ENCODE measurements at regions not wholly inside any gene's neighbourhood (a gene's known extent, or its start where the extent isn't known, plus 50 kb on each side); places are given as distances from the start of the nearest gene placed in this dataset.

GRCh38 chr10:43983856-43984271 is 335.2 kb upstream of the ZNF32 start:
- Histone ChIP-seq H3K9me2 (replicated peaks; ENCODE audit: low read depth, low read length) (no peaks in the 10 kb centered on the region), H3K9me3 (ENCODE audit: insufficient read depth, low read depth, low read length) (no peaks in the 10 kb centered on the region), H3K4me3 (ENCODE audit: low read length, poor library complexity, severe bottlenecking) (no peak overlapping the region), H3K4me2 (ENCODE audit: low read depth, low read length, poor library complexity, severe bottlenecking) (no peak overlapping the region), H3K9ac (ENCODE audit: low read depth, low read length, poor library complexity, severe bottlenecking) (no peak overlapping the region), H3F3A (ENCODE audit: low read depth) (no peaks in the 10 kb centered on the region), H3K4me1 (ENCODE audit: insufficient read depth, low read length, poor library complexity, severe bottlenecking) (no peaks in the 10 kb centered on the region), H3K36me3 (ENCODE audit: insufficient read depth, low read length) (no peaks in the 10 kb centered on the region), H2AFZ (ENCODE audit: low read length) (no peak overlapping the region), H3K27me3 (ENCODE audit: insufficient read depth, low read length, poor library complexity, severe bottlenecking) (no peaks in the 10 kb centered on the region), H4K20me1 (ENCODE audit: insufficient read depth, low read length, poor library complexity, severe bottlenecking) (no peaks in the 10 kb centered on the region), H3K79me2 (ENCODE audit: insufficient read depth, low read length) (no peaks in the 10 kb centered on the region)
- TF ChIP-seq, protein P1, sequence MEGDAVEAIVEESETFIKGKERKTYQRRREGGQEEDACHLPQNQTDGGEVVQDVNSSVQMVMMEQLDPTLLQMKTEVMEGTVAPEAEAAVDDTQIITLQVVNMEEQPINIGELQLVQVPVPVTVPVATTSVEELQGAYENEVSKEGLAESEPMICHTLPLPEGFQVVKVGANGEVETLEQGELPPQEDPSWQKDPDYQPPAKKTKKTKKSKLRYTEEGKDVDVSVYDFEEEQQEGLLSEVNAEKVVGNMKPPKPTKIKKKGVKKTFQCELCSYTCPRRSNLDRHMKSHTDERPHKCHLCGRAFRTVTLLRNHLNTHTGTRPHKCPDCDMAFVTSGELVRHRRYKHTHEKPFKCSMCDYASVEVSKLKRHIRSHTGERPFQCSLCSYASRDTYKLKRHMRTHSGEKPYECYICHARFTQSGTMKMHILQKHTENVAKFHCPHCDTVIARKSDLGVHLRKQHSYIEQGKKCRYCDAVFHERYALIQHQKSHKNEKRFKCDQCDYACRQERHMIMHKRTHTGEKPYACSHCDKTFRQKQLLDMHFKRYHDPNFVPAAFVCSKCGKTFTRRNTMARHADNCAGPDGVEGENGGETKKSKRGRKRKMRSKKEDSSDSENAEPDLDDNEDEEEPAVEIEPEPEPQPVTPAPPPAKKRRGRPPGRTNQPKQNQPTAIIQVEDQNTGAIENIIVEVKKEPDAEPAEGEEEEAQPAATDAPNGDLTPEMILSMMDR (conservative IDR thresholded peaks at IDR 0.05; ENCODE audit: low read length): no peak
- TF ChIP-seq EZH2phosphoT487 (IDR thresholded peaks at IDR 0.05; ENCODE audit: borderline replicate concordance): no peak

DNA sequence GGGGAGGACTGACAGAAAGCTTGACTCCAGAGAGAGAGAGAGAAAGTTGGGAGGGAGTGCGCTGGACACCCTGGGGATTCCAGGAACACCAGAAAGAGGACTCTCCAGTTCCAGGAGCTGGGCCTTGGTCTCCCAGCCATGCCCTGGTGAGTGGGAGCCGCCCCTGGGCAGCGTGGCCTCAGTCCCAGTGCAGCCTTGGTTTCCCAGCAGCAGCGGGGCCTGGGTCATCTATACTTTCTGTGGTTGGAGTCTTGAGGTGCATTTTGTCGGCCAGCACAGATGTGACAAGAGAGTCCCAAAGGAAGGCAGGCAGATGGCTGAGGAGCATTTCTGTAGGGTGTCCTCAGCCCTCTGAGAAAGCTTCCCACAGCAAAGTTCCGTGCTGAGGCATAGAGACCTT is 334.7 kb upstream of the ZNF32 start:
- H3K4me2 ChIP-seq (ENCODE audit: low read depth, low read length, poor library complexity, severe bottlenecking): no peak overlapping the region
- no peaks in the 10 kb centered on the region for H3K79me2 ChIP-seq (ENCODE audit: insufficient read depth, low read length)
- H3K9me3 ChIP-seq (ENCODE audit: insufficient read depth, low read depth, low read length): no peaks in the 10 kb centered on the region
- no peak overlapping the region for H2AFZ ChIP-seq (ENCODE audit: low read length)
- H3K36me3 ChIP-seq (ENCODE audit: insufficient read depth, low read length): no peaks in the 10 kb centered on the region
- no peaks in the 10 kb centered on the region for H4K20me1 ChIP-seq (ENCODE audit: insufficient read depth, low read length, poor library complexity, severe bottlenecking)
- H3K27me3 ChIP-seq (ENCODE audit: insufficient read depth, low read length, poor library complexity, severe bottlenecking): no peaks in the 10 kb centered on the region
- no peak overlapping the region for H3K9ac ChIP-seq (ENCODE audit: low read depth, low read length, poor library complexity, severe bottlenecking)
- H3K4me1 ChIP-seq (ENCODE audit: insufficient read depth, low read length, poor library complexity, severe bottlenecking): no peaks in the 10 kb centered on the region
- H3K9me2 ChIP-seq (replicated peaks; ENCODE audit: low read depth, low read length): no peaks in the 10 kb centered on the region
- no peak overlapping the region for H3K4me3 ChIP-seq (ENCODE audit: low read length, poor library complexity, severe bottlenecking)
- no peaks in the 10 kb centered on the region for H3F3A ChIP-seq (ENCODE audit: low read depth)
- TF ChIP-seq EZH2phosphoT487 (IDR thresholded peaks at IDR 0.05; ENCODE audit: borderline replicate concordance): no peak
- TF ChIP-seq, protein P1 (conservative IDR thresholded peaks at IDR 0.05; ENCODE audit: low read length): no peak

GRCh38 chr10:43982250-43982649 is 333.6 kb upstream of the ZNF32 start:
- no peaks in the 10 kb centered on the region for H3K27me3 ChIP-seq (ENCODE audit: insufficient read depth, low read length, poor library complexity, severe bottlenecking)
- TF ChIP-seq, protein P1 (conservative IDR thresholded peaks at IDR 0.05; ENCODE audit: low read length): no peak
- no peak for TF ChIP-seq EZH2phosphoT487 (IDR thresholded peaks at IDR 0.05; ENCODE audit: borderline replicate concordance)
- H3F3A ChIP-seq (ENCODE audit: low read depth): no peaks in the 10 kb centered on the region
- no peaks in the 10 kb centered on the region for H3K9me3 ChIP-seq (ENCODE audit: insufficient read depth, low read depth, low read length)
- no peak overlapping the region for H3K9ac ChIP-seq (ENCODE audit: low read depth, low read length, poor library complexity, severe bottlenecking)
- no peaks in the 10 kb centered on the region for H3K36me3 ChIP-seq (ENCODE audit: insufficient read depth, low read length)
- H2AFZ ChIP-seq (ENCODE audit: low read length): no peak overlapping the region
- no peak overlapping the region for H3K4me3 ChIP-seq (ENCODE audit: low read length, poor library complexity, severe bottlenecking)
- no peaks in the 10 kb centered on the region for H3K79me2 ChIP-seq (ENCODE audit: insufficient read depth, low read length)
- no peak overlapping the region for H3K4me2 ChIP-seq (ENCODE audit: low read depth, low read length, poor library complexity, severe bottlenecking)
- no peaks in the 10 kb centered on the region for H4K20me1 ChIP-seq (ENCODE audit: insufficient read depth, low read length, poor library complexity, severe bottlenecking)
- H3K4me1 ChIP-seq (ENCODE audit: insufficient read depth, low read length, poor library complexity, severe bottlenecking): no peaks in the 10 kb centered on the region
- no peaks in the 10 kb centered on the region for H3K9me2 ChIP-seq (replicated peaks; ENCODE audit: low read depth, low read length)
